ENCODE measurements at regions not wholly inside any gene's neighbourhood (a gene's known extent, or its start where the extent isn't known, plus 50 kb on each side); places are given as distances from the start of the nearest gene placed in this dataset.
A peak's percentile ranks its signal among the peaks of the same experiment; 100 is the strongest.

- TF ChIP-seq POLR2AphosphoS5 (IDR thresholded peaks at IDR 0.05; ENCODE audit: low read depth, low read length) = no peak
- DNase-seq (ENCODE audit: insufficient read length) = no peak
- no peak for FAIRE-seq
These were observed 171.7 kb upstream of the CELF2 start for GRCh38 chr10:10845826-10846503.

- DNase-seq (ENCODE audit: insufficient read length) = no peak
- FAIRE-seq = no peak
- no peak for TF ChIP-seq POLR2A (IDR thresholded peaks at IDR 0.05; ENCODE audit: low read depth, low read length)
- no peak for TF ChIP-seq POLR2AphosphoS5 (IDR thresholded peaks at IDR 0.05; ENCODE audit: low read depth, low read length)
- TF ChIP-seq TAF1 (IDR thresholded peaks at IDR 0.05; ENCODE audit: borderline replicate concordance, low read depth, low read length) = no peak
These were observed 171.2 kb upstream of the CELF2 start for GRCh38 chr10:10846504-10846900.

GRCh38 chr10:10847387-10847786, 170.3 kb upstream of the CELF2 start:
- DNase-seq (ENCODE audit: insufficient read length) (no peak), FAIRE-seq (peak; percentile 40)
- TF ChIP-seq TAF1 (IDR thresholded peaks at IDR 0.05; ENCODE audit: borderline replicate concordance, low read depth, low read length) (no peak), POLR2A (IDR thresholded peaks at IDR 0.05; ENCODE audit: low read depth, low read length) (no peak), POLR2AphosphoS5 (IDR thresholded peaks at IDR 0.05; ENCODE audit: low read depth, low read length) (no peak)

- TF ChIP-seq TAF1 (IDR thresholded peaks at IDR 0.05; ENCODE audit: borderline replicate concordance, low read depth, low read length) (no peak), POLR2AphosphoS5 (IDR thresholded peaks at IDR 0.05; ENCODE audit: low read depth, low read length) (no peak), POLR2A (IDR thresholded peaks at IDR 0.05; ENCODE audit: low read depth, low read length) (no peak)
- FAIRE-seq (no peak), DNase-seq (ENCODE audit: insufficient read length) (no peak)
These were observed 169.1 kb upstream of the CELF2 start for GRCh38 chr10:10848488-10849111.

- no peak for DNase-seq (ENCODE audit: insufficient read length)
- no peak for FAIRE-seq
- no peak for TF ChIP-seq POLR2A (IDR thresholded peaks at IDR 0.05; ENCODE audit: low read depth, low read length)
- no peak for TF ChIP-seq POLR2AphosphoS5 (IDR thresholded peaks at IDR 0.05; ENCODE audit: low read depth, low read length)
- TF ChIP-seq TAF1 (IDR thresholded peaks at IDR 0.05; ENCODE audit: borderline replicate concordance, low read depth, low read length) = no peak
These were observed 168.4 kb upstream of the CELF2 start for GRCh38 chr10:10849306-10849705.

- FAIRE-seq (no peak), DNase-seq (ENCODE audit: insufficient read length) (no peak)
- TF ChIP-seq POLR2A (IDR thresholded peaks at IDR 0.05; ENCODE audit: low read depth, low read length) = no peak
- TF ChIP-seq TAF1 (IDR thresholded peaks at IDR 0.05; ENCODE audit: borderline replicate concordance, low read depth, low read length) = no peak
- TF ChIP-seq POLR2AphosphoS5 (IDR thresholded peaks at IDR 0.05; ENCODE audit: low read depth, low read length) = no peak
These were observed 167.5 kb upstream of the CELF2 start for GRCh38 chr10:10850214-10850613.

- TF ChIP-seq POLR2A (IDR thresholded peaks at IDR 0.05; ENCODE audit: low read depth, low read length) = no peak
- no peak for FAIRE-seq
- DNase-seq (ENCODE audit: insufficient read length) = no peak
These were observed 165.2 kb upstream of the CELF2 start for GRCh38 chr10:10852464-10852863.

GRCh38 chr10:10853954-10854353, 163.7 kb upstream of the CELF2 start:
- DNase-seq (ENCODE audit: insufficient read length) (no peak), FAIRE-seq (no peak)
- TF ChIP-seq TAF1 (IDR thresholded peaks at IDR 0.05; ENCODE audit: borderline replicate concordance, low read depth, low read length) = no peak
- TF ChIP-seq POLR2AphosphoS5 (IDR thresholded peaks at IDR 0.05; ENCODE audit: low read depth, low read length) = no peak
- TF ChIP-seq POLR2A (IDR thresholded peaks at IDR 0.05; ENCODE audit: low read depth, low read length) = no peak

GRCh38 chr10:10854725-10855124, 162.9 kb upstream of the CELF2 start:
- FAIRE-seq (no peak), DNase-seq (ENCODE audit: insufficient read length) (no peak)
- no peak for TF ChIP-seq TAF1 (IDR thresholded peaks at IDR 0.05; ENCODE audit: borderline replicate concordance, low read depth, low read length)
- TF ChIP-seq POLR2A (IDR thresholded peaks at IDR 0.05; ENCODE audit: low read depth, low read length) = no peak
- TF ChIP-seq POLR2AphosphoS5 (IDR thresholded peaks at IDR 0.05; ENCODE audit: low read depth, low read length) = no peak

GRCh38 chr10:10855151-10855581, 162.5 kb upstream of the CELF2 start:
- DNase-seq (ENCODE audit: insufficient read length) = no peak
- TF ChIP-seq POLR2A (IDR thresholded peaks at IDR 0.05; ENCODE audit: low read depth, low read length) (no peak), TAF1 (IDR thresholded peaks at IDR 0.05; ENCODE audit: borderline replicate concordance, low read depth, low read length) (no peak), POLR2AphosphoS5 (IDR thresholded peaks at IDR 0.05; ENCODE audit: low read depth, low read length) (no peak)
- FAIRE-seq = no peak

- DNase-seq (ENCODE audit: insufficient read length) (no peak), FAIRE-seq (no peak)
- TF ChIP-seq POLR2AphosphoS5 (IDR thresholded peaks at IDR 0.05; ENCODE audit: low read depth, low read length) (no peak), TAF1 (IDR thresholded peaks at IDR 0.05; ENCODE audit: borderline replicate concordance, low read depth, low read length) (no peak), POLR2A (IDR thresholded peaks at IDR 0.05; ENCODE audit: low read depth, low read length) (no peak)
These were observed 157.2 kb upstream of the CELF2 start for GRCh38 chr10:10860455-10860976.

GRCh38 chr10:10865303-10865702, 152.4 kb upstream of the CELF2 start:
- FAIRE-seq = no peak
- TF ChIP-seq POLR2AphosphoS5 (IDR thresholded peaks at IDR 0.05; ENCODE audit: low read depth, low read length) (no peak), POLR2A (IDR thresholded peaks at IDR 0.05; ENCODE audit: low read depth, low read length) (no peak), TAF1 (IDR thresholded peaks at IDR 0.05; ENCODE audit: borderline replicate concordance, low read depth, low read length) (no peak)
- DNase-seq (ENCODE audit: insufficient read length) = no peak
